Glutamatergic neuron (in vitro differentiated cells): ENCODE measurements at regions not wholly inside any gene's neighbourhood (a gene's known extent, or its start where the extent isn't known, plus 50 kb on each side); places are given as distances from the start of the nearest gene placed in this dataset.

ENCODE experiments used
- DNase-seq: peaks from one replicate; pipeline ENCODE4 v3.0.0; 2022
- H3K27ac Mint-ChIP-seq: one replicate; pipeline ENCODE4 v1.8.0; 2020; ENCODE audit warnings: mild to moderate bottlenecking, mixed read lengths, inconsistent platforms; ENCODE audit not compliant: unreplicated experiment
- H3K27me3 Mint-ChIP-seq: one replicate; pipeline ENCODE4 v1.8.0; 2020; ENCODE audit warnings: mild to moderate bottlenecking, moderate library complexity, mixed read lengths, inconsistent platforms; ENCODE audit not compliant: unreplicated experiment
- H3K36me3 Mint-ChIP-seq: one replicate; pipeline ENCODE4 v1.8.0; 2020; ENCODE audit warnings: mild to moderate bottlenecking, mixed read lengths, inconsistent platforms; ENCODE audit not compliant: unreplicated experiment
- H3K4me1 Mint-ChIP-seq: one replicate; pipeline ENCODE4 v1.8.0; 2020; ENCODE audit warnings: mild to moderate bottlenecking, low read depth, mixed read lengths, inconsistent platforms; ENCODE audit not compliant: unreplicated experiment
- H3K4me3 Mint-ChIP-seq: one replicate; pipeline ENCODE4 v1.8.0; 2020; ENCODE audit warnings: mild to moderate bottlenecking, mixed read lengths, inconsistent platforms; ENCODE audit not compliant: unreplicated experiment
- H3K9me3 Mint-ChIP-seq: one replicate; pipeline ENCODE4 v1.8.0; 2020; ENCODE audit warnings: mild to moderate bottlenecking, moderate library complexity, mixed read lengths, inconsistent platforms; ENCODE audit not compliant: unreplicated experiment
- TF ChIP-seq, protein P1 (sequence below): fragments of 200-600 bp; sonication (generic); IDR thresholded peaks from one replicate; pipeline ENCODE4 v1.5.0; 2021; ENCODE audit not compliant: partially characterized antibody, unreplicated experiment

- TF ChIP-seq, protein P1, sequence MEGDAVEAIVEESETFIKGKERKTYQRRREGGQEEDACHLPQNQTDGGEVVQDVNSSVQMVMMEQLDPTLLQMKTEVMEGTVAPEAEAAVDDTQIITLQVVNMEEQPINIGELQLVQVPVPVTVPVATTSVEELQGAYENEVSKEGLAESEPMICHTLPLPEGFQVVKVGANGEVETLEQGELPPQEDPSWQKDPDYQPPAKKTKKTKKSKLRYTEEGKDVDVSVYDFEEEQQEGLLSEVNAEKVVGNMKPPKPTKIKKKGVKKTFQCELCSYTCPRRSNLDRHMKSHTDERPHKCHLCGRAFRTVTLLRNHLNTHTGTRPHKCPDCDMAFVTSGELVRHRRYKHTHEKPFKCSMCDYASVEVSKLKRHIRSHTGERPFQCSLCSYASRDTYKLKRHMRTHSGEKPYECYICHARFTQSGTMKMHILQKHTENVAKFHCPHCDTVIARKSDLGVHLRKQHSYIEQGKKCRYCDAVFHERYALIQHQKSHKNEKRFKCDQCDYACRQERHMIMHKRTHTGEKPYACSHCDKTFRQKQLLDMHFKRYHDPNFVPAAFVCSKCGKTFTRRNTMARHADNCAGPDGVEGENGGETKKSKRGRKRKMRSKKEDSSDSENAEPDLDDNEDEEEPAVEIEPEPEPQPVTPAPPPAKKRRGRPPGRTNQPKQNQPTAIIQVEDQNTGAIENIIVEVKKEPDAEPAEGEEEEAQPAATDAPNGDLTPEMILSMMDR: no peak
- DNase-seq: no peak
- Mint-ChIP-seq H3K27ac (no peak overlapping the region), H3K27me3 (peaks cover 2% of the 10 kb centered on the region), H3K36me3 (no peaks in the 10 kb centered on the region), H3K4me1 (no peaks in the 10 kb centered on the region), H3K4me3 (no peak overlapping the region), H3K9me3 (no peaks in the 10 kb centered on the region)
These were observed 183.5 kb upstream of the GDNF start for GRCh38 chr5:38023371-38023770.

DNA sequence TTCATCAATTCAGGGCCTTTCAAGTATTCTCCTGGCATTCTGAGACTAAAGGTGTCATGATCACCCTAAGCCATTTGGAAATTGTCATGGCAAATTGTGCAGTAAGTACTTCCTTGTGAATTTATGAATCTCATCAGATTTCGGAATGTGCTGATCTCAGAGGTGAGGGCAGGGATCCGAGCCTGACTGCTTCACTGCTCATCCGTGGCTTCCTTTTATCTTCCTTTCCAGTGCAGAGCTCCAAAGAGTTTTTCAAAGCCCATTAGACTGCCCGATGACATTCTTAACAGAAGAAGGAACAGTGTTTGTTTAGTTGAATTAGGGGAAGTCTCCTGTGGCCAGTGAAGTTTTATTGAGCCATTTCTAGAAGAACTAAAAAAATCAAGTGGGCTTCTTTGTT lies 182.8 kb upstream of the GDNF start:
- Mint-ChIP-seq H3K36me3 (no peaks in the 10 kb centered on the region), H3K9me3 (no peaks in the 10 kb centered on the region), H3K27ac (no peak overlapping the region), H3K4me1 (no peaks in the 10 kb centered on the region), H3K27me3 (peaks cover 2% of the 10 kb centered on the region), H3K4me3 (no peak overlapping the region)
- TF ChIP-seq, protein P1: no peak
- no peak for DNase-seq

DNA sequence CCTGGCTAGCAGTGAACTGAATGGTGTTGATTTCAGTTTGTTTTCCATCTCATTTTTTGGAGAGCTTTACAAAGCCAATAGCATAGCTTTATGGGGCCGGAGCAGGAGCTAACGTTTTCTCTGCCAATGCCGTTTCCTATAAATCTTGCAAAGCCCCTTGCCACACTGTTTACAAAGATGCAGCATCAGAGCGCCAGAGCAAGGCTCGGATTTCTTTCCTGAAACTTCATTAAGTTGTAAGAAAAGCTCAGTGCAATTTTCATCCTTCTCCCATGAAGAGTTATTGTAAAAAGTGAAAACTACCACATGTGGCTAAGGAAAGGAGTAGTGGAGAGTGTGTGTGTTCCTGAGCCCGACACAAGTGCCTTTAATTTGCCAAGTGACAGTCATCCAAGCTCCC lies 178.2 kb upstream of the GDNF start:
- H3K36me3 Mint-ChIP-seq: no peaks in the 10 kb centered on the region
- TF ChIP-seq, protein P1: no peak
- H3K27ac Mint-ChIP-seq: no peak overlapping the region
- no peaks in the 10 kb centered on the region for H3K4me1 Mint-ChIP-seq
- DNase-seq: no peak
- peaks cover 2% of the 10 kb centered on the region for H3K27me3 Mint-ChIP-seq
- no peak overlapping the region for H3K4me3 Mint-ChIP-seq
- peaks cover 2% of the 10 kb centered on the region for H3K9me3 Mint-ChIP-seq

GRCh38 chr5:38013107-38013506 lies 173.3 kb upstream of the GDNF start:
- Mint-ChIP-seq H3K4me3 (no peak overlapping the region), H3K27me3 (no peaks in the 10 kb centered on the region), H3K9me3 (peaks cover 2% of the 10 kb centered on the region), H3K27ac (no peak overlapping the region), H3K36me3 (no peaks in the 10 kb centered on the region), H3K4me1 (no peaks in the 10 kb centered on the region)
- no peak for DNase-seq
- TF ChIP-seq, protein P1: no peak

DNA sequence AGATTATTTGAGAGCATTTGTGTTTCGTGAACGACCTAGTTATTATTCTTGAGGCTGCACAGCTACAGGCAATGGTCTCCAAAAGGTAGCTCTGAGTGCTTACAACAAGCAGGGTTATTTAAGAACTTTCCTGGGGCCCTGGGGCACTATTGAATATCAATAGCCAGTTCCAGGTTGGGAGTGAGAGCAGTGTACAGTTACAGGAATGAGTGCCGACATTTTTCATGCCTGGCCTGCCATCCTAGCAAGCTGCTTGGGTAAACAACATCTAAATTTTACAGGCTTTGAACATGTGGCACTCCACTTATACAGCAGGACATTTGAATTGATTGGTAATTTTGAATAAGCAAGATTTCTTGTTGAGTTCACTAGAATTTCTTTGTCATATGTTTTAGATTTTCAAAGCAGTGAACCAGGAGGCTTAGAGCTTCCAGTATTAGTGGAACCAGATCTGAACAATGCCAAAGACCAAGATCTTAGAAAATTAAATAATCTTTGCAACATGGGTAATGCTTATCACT lies 171.9 kb upstream of the GDNF start:
- H3K27me3 Mint-ChIP-seq: no peaks in the 10 kb centered on the region
- H3K4me3 Mint-ChIP-seq: no peak overlapping the region
- TF ChIP-seq, protein P1: no peak
- no peaks in the 10 kb centered on the region for H3K4me1 Mint-ChIP-seq
- no peaks in the 10 kb centered on the region for H3K36me3 Mint-ChIP-seq
- peaks cover 2% of the 10 kb centered on the region for H3K9me3 Mint-ChIP-seq
- no peak for DNase-seq
- H3K27ac Mint-ChIP-seq: no peak overlapping the region
